Left ventricle myocardium inferior (tissue), 1 donor: ENCODE measurements at regions not wholly inside any gene's neighbourhood (a gene's known extent, or its start where the extent isn't known, plus 50 kb on each side); places are given as distances from the start of the nearest gene placed in this dataset.
A peak's percentile ranks its signal among the peaks of the same experiment; 100 is the strongest.

Source experiments
- DNase-seq: peaks from one replicate; pipeline ENCODE4 v3.0.0-alpha.2; 2020
- H3K27ac ChIP-seq: fragments of 200-600 bp; replicated peaks from 2 replicates; pipeline ENCODE4 v1.8.0; 2021
- H3K27me3 ChIP-seq: fragments of 200-600 bp; 2 replicates; pipeline ENCODE4 v1.8.0; 2021; ENCODE audit warnings: low read depth
- H3K36me3 ChIP-seq: fragments of 200-600 bp; 2 replicates; pipeline ENCODE4 v1.8.0; 2021
- H3K4me1 ChIP-seq: fragments of 200-600 bp; 2 replicates; pipeline ENCODE4 v1.8.0; 2021
- H3K4me3 ChIP-seq: fragments of 200-600 bp; 2 replicates; pipeline ENCODE4 v1.8.0; 2021; ENCODE audit warnings: mild to moderate bottlenecking, moderate library complexity
- H3K9me3 ChIP-seq: fragments of 200-600 bp; replicated peaks from 2 replicates; pipeline ENCODE4 v1.8.0; 2021
- CTCF ChIP-seq: fragments of 200-600 bp; IDR thresholded peaks from 2 replicates; pipeline ENCODE4 v1.8.0; 2021; ENCODE audit warnings: antibody characterized with exemption, mild to moderate bottlenecking, borderline replicate concordance
- intact Hi-C: fragments of 100-400 bp; cut with micrococcal nuclease; formaldehyde crosslinking; loops from one replicate; pipeline ENCODE4 v1.11.0; 2022
- donor health status: DM: no; HTN: yes; CAD: no; lungs with severe emphysema.

GRCh38 chr6:150767571-150768018 lies 97.9 kb upstream of the MTHFD1L start:
- intact Hi-C loops, result no loop called here
- no peak for DNase-seq

DNA sequence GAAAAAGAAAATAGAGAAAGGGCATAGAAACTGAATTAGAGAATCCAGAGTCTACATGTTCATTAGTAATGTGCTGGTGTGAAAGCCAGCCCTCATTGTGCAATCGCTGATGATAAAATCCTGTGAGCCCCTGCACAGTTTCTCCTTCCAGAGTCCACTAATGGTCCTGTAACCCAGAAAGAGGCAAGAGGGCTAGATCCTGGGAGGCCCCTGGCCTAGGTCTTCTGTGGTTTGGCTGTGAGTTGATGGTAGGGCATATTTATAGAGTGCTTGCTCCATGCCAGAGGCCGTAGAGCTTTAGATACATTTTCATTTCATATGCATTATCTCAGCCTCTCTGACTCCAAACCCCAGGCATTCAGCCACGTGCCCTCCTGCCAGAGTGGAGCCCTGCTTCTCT lies 94.9 kb upstream of the MTHFD1L start:
- intact Hi-C loops, result no loop called here
- peaks cover 43% of the 10 kb centered on the region for H3K4me1 ChIP-seq
- H3K27me3 ChIP-seq, result no peaks in the 10 kb centered on the region
- H3K36me3 ChIP-seq, result peaks cover 6% of the 10 kb centered on the region
- no peak for TF ChIP-seq CTCF
- DNase-seq, result no peak
- no peak overlapping the region for H3K4me3 ChIP-seq
- H3K27ac ChIP-seq, result no peak overlapping the region
- H3K9me3 ChIP-seq, result peaks cover 15% of the 10 kb centered on the region

More at GRCh38 chr6:150767571-150768018, 97.9 kb upstream of the MTHFD1L start:
- Histone ChIP-seq H3K27me3 (no peaks in the 10 kb centered on the region), H3K4me3 (peak overlapping the region; percentile 24), H3K27ac (peak overlapping the region; percentile 63), H3K9me3 (no peaks in the 10 kb centered on the region), H3K4me1 (peaks cover 65% of the 10 kb centered on the region), H3K36me3 (no peaks in the 10 kb centered on the region)
- no peak for TF ChIP-seq CTCF

- Histone ChIP-seq H3K4me3 (no peak overlapping the region), H3K36me3 (peaks cover 6% of the 10 kb centered on the region), H3K4me1 (peaks cover 38% of the 10 kb centered on the region), H3K27me3 (no peaks in the 10 kb centered on the region), H3K9me3 (peaks cover 15% of the 10 kb centered on the region), H3K27ac (no peak overlapping the region)
- intact Hi-C loops, result no loop called here
- DNase-seq, result no peak
- TF ChIP-seq CTCF, result no peak
Observed at GRCh38 chr6:150773969-150774368, 91.5 kb upstream of the MTHFD1L start.

GRCh38 chr6:150775415-150776203 lies 89.9 kb upstream of the MTHFD1L start:
- no peak for TF ChIP-seq CTCF
- Histone ChIP-seq H3K9me3 (peaks cover 15% of the 10 kb centered on the region), H3K27me3 (no peaks in the 10 kb centered on the region), H3K27ac (peak overlapping the region; percentile 70), H3K4me1 (peaks cover 32% of the 10 kb centered on the region), H3K36me3 (peaks cover 6% of the 10 kb centered on the region), H3K4me3 (no peak overlapping the region)
- DNase-seq, result no peak
- intact Hi-C loops, result no loop called here

- TF ChIP-seq CTCF, result no peak
- no peak for DNase-seq
Observed at GRCh38 chr6:150777736-150778135, 87.8 kb upstream of the MTHFD1L start.

More at GRCh38 chr6:150777736-150778135, 87.8 kb upstream of the MTHFD1L start:
- Histone ChIP-seq H3K4me1 (peaks cover 29% of the 10 kb centered on the region), H3K27ac (peak overlapping the region; percentile 32), H3K9me3 (peaks cover 15% of the 10 kb centered on the region), H3K27me3 (no peaks in the 10 kb centered on the region), H3K4me3 (no peak overlapping the region), H3K36me3 (peaks cover 6% of the 10 kb centered on the region)
- intact Hi-C loops, result no loop called here
